NCI-H2196 (cell line): ENCODE measurements at regions not wholly inside any gene's neighbourhood (a gene's known extent, or its start where the extent isn't known, plus 50 kb on each side); places are given as distances from the start of the nearest gene placed in this dataset.
"Not testable (repeated sequence)": the region's sequence is repeated elsewhere in the genome, so short reads cannot be mapped to it uniquely, and the experiment has no call there.

Experiments
- DNase-seq: peaks from one replicate; lab custom pipeline; 2025; ENCODE audit not compliant: unreplicated experiment; lab: John Stamatoyannopoulos, UW

- DNase-seq = no peak
These were observed 471.2 kb downstream of the ATP23 start for GRCh38 chr12:58412461-58413060.

- no peak for DNase-seq
These were observed 472.4 kb downstream of the ATP23 start for GRCh38 chr12:58413794-58414193.

- DNase-seq = no peak
These were observed 473.1 kb downstream of the ATP23 start for GRCh38 chr12:58414398-58414871.

- DNase-seq = no peak
These were observed 474.3 kb downstream of the ATP23 start for GRCh38 chr12:58415716-58416115.

- no peak for DNase-seq
These were observed 474.9 kb downstream of the ATP23 start for GRCh38 chr12:58416236-58416635.

GRCh38 chr12:58419196-58419760, 477.9 kb downstream of the ATP23 start:
- DNase-seq = no peak

- no peak for DNase-seq
These were observed 478.5 kb downstream of the ATP23 start for GRCh38 chr12:58419905-58420304.

GRCh38 chr12:58420503-58420902, 479.1 kb downstream of the ATP23 start:
- no peak for DNase-seq

GRCh38 chr12:58421990-58422389, 480.6 kb downstream of the ATP23 start:
- no peak for DNase-seq

GRCh38 chr12:58424735-58425392, 483.5 kb downstream of the ATP23 start:
- no peak for DNase-seq

GRCh38 chr12:58425481-58426392, 484.4 kb downstream of the ATP23 start:
- DNase-seq = peak; percentile 41

GRCh38 chr12:58426437-58426836, 485.1 kb downstream of the ATP23 start:
- DNase-seq = not testable (repeated sequence)

- no peak for DNase-seq
These were observed 486.3 kb downstream of the LRIG3 start for GRCh38 chr12:58433959-58434358.

GRCh38 chr12:58434726-58435125, 485.6 kb downstream of the LRIG3 start:
- DNase-seq = no peak

GRCh38 chr12:58435647-58436046, 484.7 kb downstream of the LRIG3 start:
- DNase-seq = no peak

GRCh38 chr12:58441483-58441882, 478.8 kb downstream of the LRIG3 start:
- DNase-seq = no peak

GRCh38 chr12:58443273-58443980, 476.9 kb downstream of the LRIG3 start:
- peak; percentile 7 for DNase-seq

GRCh38 chr12:58443981-58444371, 476.3 kb downstream of the LRIG3 start:
- DNase-seq = no peak

- no peak for DNase-seq
These were observed 469.3 kb downstream of the LRIG3 start for GRCh38 chr12:58450868-58451482.

- no peak for DNase-seq
These were observed 467.8 kb downstream of the LRIG3 start for GRCh38 chr12:58452546-58452945.
